T1000 (cell line): ENCODE measurements at regions not wholly inside any gene's neighbourhood (a gene's known extent, or its start where the extent isn't known, plus 50 kb on each side); places are given as distances from the start of the nearest gene placed in this dataset.
A peak's percentile ranks its signal among the peaks of the same experiment; 100 is the strongest.

Experiments used
- DNase-seq: peaks from one replicate; lab custom pipeline; 2025; ENCODE audit warnings: mixed read lengths; lab: John Stamatoyannopoulos, UW

DNA sequence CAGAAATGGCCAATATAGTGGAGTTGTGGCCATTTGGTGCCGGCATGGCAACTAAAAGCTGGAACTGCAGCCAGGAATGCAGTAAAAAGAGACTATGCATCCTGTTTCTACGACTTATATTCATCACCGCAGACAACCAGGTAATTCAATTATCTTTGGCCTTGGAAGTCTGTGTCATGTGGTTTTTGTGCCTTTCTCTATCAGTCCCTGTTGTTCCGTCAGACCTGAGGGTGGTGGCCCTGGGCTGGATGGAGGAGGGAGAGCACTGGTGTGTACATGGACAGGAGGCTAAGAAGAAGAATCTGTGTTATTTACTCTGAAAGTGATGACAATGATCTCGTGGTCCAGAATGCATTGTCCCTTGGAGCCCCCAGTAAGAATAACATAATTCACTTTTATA lies 852.6 kb downstream of the VRK1 start:
- DNase-seq: no peak

DNA sequence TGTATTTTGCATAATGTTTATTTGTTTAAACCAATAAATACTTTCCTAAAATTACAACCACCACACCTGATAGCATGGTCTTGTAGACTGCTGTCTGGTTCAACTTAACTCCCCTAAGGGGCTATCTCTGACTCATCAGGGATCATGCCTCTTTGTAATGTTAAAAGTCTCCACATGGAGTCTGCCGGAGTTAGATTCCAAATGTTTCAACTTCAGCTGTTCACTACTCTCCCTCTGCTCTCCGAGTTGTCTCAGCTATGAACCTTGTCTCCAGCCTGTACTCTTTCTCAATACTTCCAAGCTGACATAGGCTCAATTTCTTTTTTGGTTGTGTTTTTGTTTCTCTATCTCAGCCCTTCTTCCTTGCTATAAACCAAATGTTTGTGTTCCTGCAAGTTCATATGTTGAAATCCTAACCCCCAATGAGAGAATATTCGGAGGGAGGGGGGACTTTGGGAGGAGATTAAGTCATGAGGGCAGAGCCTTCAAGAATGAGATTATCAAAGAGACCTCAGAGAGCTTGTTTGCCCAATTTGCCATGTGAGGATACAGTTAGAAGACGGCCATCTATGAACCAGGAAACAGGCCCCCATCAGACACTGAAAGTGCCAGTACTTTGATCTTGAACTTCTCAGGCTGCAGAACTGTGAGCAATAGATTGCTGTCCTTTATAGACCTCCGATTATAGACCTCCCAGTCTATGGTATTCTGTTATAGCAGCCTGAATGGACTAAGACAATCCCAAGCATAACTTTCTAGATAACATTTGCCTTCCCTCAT lies 858.2 kb downstream of the VRK1 start:
- no peak for DNase-seq

- DNase-seq: no peak
These were observed 860.4 kb downstream of the VRK1 start for GRCh38 chr14:97657609-97658008.

DNA sequence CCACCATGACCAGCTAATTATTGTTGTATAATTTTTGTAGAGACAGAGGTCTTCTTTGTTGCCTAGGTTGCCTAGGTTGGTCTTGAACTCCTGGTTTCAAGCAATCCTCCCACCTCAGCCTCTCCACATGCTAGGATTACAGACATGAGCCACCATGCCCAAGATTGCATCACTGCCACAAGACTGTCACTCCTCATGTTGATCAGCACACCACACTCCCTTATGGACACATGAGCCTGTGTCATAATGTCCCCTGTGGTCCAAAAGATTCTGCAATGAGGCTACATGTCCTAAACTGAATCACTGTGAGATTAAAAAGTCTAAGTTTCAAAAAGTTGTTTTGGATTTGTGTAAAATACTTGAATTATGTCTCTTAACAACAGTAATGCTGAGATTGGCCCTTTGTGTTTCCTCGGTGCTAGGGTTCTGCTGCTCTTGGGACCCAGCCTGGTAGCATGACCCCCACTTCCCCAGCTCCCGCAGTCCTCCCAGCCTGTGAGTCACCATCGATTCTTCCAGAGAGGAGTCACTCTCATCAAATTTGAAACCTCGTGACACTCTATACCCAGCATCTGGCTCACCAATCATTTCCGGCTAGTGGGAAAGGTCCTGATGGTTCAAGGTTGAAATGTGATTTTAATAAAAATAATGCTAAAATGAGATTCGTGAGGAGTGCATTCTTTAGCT lies 890.9 kb downstream of the VRK1 start:
- DNase-seq: no peak

- DNase-seq: no peak
These were observed 891.6 kb downstream of the VRK1 start for GRCh38 chr14:97688631-97689336.

GRCh38 chr14:97692084-97692483 lies 894.9 kb downstream of the VRK1 start:
- DNase-seq: no peak

DNA sequence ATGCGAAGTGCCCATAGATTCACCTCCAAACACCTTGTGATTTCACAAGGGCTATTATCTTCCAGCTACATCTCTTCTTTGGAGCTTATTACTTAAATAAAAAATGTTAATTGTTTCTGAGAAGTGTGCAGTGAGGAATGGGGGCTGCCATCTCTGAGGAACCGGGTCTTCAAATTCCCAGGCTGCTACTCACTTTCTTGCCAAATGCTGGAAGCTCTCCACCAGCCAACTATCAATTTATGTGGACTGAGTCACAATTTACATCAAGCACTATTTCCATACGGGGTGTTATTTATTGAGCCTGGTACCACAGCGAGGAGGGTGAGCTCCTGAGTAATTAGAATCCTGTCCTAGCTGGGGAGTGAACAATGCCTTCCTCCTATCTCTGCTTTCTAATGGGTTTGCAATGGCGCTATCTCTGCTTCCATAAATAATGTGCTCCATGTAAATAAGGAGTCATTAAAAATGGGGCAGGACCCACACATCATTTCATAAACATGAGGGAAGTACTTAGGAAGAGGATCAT lies 898.3 kb downstream of the VRK1 start:
- DNase-seq: no peak

DNA sequence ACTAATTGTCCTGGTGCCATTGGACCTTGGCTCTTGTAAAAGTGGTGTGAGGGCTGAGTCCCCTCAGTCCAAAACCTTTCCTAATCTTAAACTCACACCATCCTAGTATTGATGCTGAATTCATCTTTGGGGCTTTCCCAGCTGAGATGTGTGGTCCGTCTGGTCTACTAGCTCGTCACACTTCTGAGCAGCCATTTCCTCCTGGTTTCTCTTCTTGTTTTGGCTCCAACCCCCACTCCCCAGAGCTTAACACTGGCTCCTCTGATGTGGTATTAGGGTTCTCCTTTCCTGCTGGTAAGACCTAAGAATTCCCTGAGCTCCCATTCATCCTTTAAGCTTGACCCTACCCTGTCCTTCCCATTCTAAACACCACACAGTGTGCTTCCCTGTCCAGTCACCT lies 900.6 kb downstream of the VRK1 start:
- DNase-seq: no peak

DNA sequence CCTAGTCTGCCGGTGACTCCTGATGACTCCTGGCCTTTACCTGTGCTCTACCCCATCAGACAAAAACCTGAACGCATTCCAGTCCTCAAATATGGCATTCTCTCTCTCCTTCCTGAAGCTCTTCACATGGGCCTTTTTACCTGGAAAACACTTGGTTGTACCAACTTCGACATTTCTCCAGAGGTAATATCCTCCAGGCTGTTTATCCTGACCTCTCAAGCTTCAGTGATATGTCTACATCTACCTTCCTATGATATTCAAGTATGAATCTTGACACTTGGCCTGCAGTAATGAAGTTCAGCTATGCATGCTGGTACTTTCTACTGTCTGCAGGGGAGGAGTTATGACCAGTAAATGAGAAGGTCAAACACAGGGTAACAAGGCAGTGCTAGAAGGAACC lies 901.8 kb downstream of the VRK1 start:
- DNase-seq: no peak

DNA sequence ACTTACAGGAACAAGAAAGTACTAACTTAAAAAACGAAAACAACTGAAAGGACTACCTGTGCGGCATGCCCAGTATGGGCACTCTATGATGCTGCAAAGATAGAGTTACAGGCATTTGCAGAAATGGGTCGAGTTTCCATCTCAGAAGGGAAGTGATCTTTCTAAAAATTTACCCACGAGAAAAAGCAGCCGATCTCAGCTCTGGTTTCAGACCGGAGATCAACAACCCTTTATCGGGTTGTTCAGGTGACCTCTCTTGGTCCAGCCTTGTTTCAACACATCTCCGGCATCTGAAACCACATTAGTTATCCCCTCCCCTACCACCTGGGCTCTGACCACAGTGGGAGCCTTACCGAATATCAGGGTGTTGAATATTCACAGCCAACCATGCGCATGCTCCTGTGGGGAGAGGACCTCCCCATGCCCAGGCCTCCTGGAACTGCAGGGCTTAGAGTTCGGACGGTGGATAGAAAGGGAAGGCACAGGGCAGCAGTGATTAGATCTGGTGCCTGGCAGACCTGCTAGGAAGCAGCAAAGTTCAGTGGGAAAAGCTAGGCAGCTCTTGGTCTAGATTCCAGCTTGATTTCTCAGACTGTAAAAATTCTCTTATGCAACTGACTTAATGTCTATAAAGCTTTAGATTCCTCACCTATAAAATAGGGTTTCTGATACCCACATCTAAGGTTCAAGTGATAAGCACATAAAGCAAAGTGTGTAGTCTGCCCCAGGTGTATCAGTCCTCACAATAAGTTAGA lies 906.0 kb downstream of the VRK1 start:
- no peak for DNase-seq

- no peak for DNase-seq
These were observed 907.2 kb downstream of the VRK1 start for GRCh38 chr14:97704316-97704885.

DNA sequence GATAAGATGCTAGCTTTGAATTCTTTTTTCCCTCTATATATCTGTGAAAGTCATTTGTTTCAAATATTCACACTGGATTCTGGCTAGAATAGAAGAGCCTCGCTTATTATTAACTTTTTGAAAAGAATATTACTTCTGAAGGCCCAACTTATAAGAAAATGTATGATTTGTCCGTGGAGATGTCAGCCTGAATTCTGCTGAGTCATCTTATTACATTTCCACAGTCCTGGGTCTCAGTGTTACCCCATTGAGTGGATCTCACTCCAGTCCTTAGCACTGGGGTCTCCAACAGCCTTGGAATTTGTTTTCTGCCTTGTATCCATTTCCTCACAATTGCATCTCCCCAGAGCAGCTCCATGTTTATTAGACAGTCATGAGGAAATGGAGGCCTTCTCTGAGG lies 907.9 kb downstream of the VRK1 start:
- DNase-seq: no peak

DNA sequence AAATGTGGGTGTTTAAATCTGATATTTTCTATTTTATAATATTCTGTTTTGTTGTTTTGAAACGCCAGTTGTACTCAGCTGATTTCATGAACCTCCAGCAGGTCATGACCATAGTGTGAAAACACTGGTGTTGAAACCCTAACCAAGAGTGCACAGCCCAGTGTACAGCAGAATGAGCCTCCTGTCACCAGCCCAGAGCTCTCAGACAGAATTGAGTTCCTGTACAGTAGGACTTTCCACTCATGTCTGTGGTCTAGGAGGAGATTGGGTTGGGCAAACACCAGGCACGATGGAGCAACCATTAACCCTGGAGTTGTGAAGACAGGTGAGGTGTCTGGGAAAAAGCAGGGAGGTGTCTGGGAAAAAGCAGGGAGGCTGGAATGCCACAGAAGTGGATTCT lies 908.8 kb downstream of the VRK1 start:
- DNase-seq: no peak

GRCh38 chr14:97706819-97707218 lies 909.6 kb downstream of the VRK1 start:
- DNase-seq: no peak

GRCh38 chr14:97707603-97708002 lies 910.4 kb downstream of the VRK1 start:
- no peak for DNase-seq

DNA sequence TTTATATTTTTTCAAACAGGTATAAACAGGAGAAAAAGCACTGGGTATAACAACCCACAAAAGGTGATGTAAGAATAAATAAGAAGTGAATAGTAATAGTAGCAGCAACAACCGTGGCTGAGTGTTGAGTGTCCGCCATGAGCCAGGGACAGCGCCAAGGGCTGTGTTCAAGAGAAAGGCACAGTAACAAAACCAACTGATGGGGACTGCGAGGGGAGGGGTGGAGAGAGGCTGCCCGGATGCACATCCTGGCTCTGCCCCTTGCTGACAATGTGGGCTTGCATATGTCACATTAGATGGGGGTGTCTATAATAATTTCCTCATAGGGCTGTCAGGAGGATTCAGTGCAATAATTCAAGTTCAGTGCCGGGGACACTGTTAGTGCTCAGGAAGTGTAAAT lies 912.4 kb downstream of the VRK1 start:
- no peak for DNase-seq

DNA sequence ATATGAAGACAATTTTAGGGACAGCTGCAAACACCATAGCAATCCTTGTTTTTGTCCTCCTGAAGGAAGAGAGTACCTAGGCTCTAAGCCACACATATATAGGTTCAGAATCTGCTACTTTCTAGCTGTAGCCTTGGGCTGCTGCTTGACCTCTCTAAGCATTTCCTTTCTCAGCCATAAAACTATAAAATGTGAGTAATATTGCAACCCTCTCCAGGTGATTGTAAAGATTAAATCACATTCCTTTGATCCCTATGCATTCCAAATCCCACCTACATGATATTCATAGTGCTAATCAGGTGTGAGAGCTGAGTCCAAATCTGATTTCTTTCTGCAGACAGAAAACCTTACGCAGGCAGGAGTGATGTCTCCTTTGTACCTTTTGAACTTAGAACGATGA lies 913.5 kb downstream of the VRK1 start:
- no peak for DNase-seq

GRCh38 chr14:97712471-97712870 lies 915.3 kb downstream of the VRK1 start:
- no peak for DNase-seq

DNA sequence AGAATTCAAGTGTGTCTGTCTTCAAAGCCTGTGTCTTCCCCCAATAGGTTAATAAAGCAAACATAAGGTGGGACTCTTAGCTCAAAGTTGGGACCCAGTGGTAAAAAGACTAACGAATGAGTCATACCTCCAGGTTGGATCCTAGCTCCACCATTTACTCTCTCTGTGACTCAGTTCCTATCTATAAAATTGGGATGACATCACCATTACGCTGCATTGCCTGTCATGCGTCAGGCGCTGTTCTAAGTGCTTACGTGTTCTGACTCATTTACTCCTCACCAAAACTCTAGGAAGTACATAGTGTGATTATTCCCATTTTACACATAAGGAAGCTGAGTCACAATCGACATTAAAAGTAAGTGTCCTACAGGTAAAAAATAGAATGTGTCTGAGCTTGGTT lies 915.8 kb downstream of the VRK1 start:
- DNase-seq: peak; percentile 50

DNA sequence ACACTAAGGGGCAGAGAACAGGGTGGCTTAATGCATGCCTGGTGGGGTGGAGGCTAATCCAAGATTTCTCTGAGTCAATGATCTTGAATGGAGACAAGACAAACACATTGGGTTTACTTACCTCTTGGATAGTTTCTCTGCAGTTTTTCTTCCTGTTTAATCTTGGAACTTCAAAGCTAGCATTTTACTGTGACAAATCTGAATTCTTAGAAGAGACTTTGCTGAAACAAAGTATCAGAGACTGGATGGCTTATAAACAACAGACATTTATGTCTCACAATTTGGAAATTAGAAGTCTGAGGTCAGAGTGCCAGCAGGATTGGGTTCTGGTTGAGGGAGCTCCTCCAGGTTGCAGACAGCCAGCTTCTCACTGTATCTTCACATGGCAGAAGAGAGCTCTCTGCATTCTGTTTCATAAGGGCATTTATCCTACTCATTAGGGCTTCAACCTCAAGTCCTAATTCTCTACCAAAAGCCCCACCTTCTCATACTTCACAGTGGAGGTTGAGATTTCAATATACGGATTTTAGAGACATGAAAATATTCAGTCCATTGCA lies 921.8 kb downstream of the VRK1 start:
- no peak for DNase-seq

DNA sequence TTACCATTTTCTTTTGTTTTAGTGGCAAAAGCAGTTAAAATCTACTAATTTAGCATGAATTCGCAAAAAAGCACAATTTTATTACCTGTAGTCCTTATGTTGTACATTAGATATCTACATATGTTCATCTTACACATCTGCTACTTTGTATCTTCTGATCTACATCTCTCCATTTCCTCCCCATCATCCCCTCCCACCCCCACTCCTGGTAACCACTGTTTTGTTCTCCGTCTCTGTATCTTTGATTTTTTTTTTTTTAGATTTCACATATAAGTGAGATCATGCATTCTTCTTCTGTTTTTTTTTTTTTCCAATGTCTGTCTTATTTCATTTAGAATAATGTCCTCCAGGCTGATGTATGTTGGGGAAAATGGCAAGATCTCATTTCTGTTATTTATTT lies 922.7 kb downstream of the VRK1 start:
- no peak for DNase-seq
